HG03469 (cell line): ENCODE measurements at regions not wholly inside any gene's neighbourhood (a gene's known extent, or its start where the extent isn't known, plus 50 kb on each side); places are given as distances from the start of the nearest gene placed in this dataset.
A peak's percentile ranks its signal among the peaks of the same experiment; 100 is the strongest.

Experiments used
- ATAC-seq: cut with Tn5 transposase; IDR thresholded peaks from one replicate; pipeline ENCODE4 v1.9.1; 2021; ENCODE audit warnings: mild to moderate bottlenecking, moderate library complexity, moderate number of reproducible peaks; ENCODE audit not compliant: unreplicated experiment

DNA sequence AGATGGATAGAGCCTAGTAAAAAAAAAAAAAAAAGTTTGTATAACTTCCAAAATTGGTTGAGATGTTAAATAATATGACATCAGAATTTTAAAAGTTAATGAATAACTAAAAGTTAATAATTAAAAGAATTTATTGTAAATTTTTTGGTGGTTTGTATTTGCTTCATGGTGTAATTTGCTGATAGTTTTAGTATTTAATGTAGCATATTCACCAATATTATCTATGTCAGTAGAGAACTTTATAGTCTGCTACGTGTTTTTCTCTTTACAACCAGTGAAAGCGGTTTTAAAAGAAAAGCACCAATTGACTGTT lies 51.8 kb upstream of the STEAP4 start:
- ATAC-seq = peak; percentile 7

- ATAC-seq = peak; percentile 67
Measured at GRCh38 chr7:88357781-88358525, 51.3 kb upstream of the STEAP4 start.

- ATAC-seq = no peak
Measured at GRCh38 chr7:88357294-88357693, 50.6 kb upstream of the STEAP4 start.
